ENCODE measurements at regions not wholly inside any gene's neighbourhood (a gene's known extent, or its start where the extent isn't known, plus 50 kb on each side); places are given as distances from the start of the nearest gene placed in this dataset.

GRCh38 chr3:43218156-43218555 is 68.2 kb upstream of the SNRK start:
- H3K4me3 ChIP-seq (replicated peaks; ENCODE audit: insufficient read depth, low read length): no peak overlapping the region
- TF ChIP-seq SPI1 (IDR thresholded peaks at IDR 0.05; ENCODE audit: borderline replicate concordance, low read depth) (no peak), REST (IDR thresholded peaks at IDR 0.05; ENCODE audit: insufficient replicate concordance, low read depth) (no peak), POLR2AphosphoS5 (IDR thresholded peaks at IDR 0.05; ENCODE audit: low read depth) (no peak), GABPA (IDR thresholded peaks at IDR 0.05; ENCODE audit: low read depth) (no peak), CTCF (IDR thresholded peaks at IDR 0.05; ENCODE audit: insufficient read depth, low read length) (no peak)
- DNase-seq (ENCODE audit: low read depth in 1 of 2, low spot score in 1 of 2): no peak
- H3K27me3 ChIP-seq (ENCODE audit: insufficient read depth, poor library complexity, severe bottlenecking): no peaks in the 10 kb centered on the region
- H3K27ac ChIP-seq (replicated peaks): no peak overlapping the region

DNA sequence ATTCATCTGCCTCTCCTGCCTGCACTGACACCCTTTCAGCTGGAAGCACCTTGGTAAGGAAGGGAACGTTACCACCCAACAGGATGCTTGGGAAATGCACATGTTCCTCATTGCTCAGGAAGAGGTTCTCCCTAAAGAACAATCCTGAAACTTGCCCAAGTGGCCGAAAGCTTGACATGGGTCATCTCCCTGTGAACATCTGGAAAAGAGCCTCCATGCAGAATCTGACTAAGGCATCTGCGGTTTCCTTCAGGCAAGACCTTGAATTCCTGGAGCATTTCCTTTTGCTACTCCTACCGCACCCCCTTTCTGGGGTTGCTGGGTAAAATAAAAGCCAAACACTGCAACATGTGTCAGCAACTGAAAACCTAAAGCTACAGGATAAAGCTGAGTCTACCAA is 68.7 kb upstream of the SNRK start:
- TF ChIP-seq CTCF (IDR thresholded peaks at IDR 0.05; ENCODE audit: insufficient read depth, low read length) (no peak), SPI1 (IDR thresholded peaks at IDR 0.05; ENCODE audit: borderline replicate concordance, low read depth) (no peak)
- Histone ChIP-seq H3K4me3 (replicated peaks; ENCODE audit: insufficient read depth, low read length) (no peak overlapping the region), H3K27me3 (ENCODE audit: insufficient read depth, poor library complexity, severe bottlenecking) (no peaks in the 10 kb centered on the region), H3K27ac (replicated peaks) (no peak overlapping the region)
- DNase-seq (ENCODE audit: low read depth in 1 of 2, low spot score in 1 of 2): no peak

GRCh38 chr3:43217206-43217605 is 69.1 kb upstream of the SNRK start:
- DNase-seq (ENCODE audit: low read depth in 1 of 2, low spot score in 1 of 2): no peak
- TF ChIP-seq REST (IDR thresholded peaks at IDR 0.05; ENCODE audit: insufficient replicate concordance, low read depth) (no peak), CTCF (IDR thresholded peaks at IDR 0.05; ENCODE audit: insufficient read depth, low read length) (no peak), POLR2AphosphoS5 (IDR thresholded peaks at IDR 0.05; ENCODE audit: low read depth) (no peak), SPI1 (IDR thresholded peaks at IDR 0.05; ENCODE audit: borderline replicate concordance, low read depth) (no peak), GABPA (IDR thresholded peaks at IDR 0.05; ENCODE audit: low read depth) (no peak)
- H3K27ac ChIP-seq (replicated peaks): no peak overlapping the region
- no peaks in the 10 kb centered on the region for H3K27me3 ChIP-seq (ENCODE audit: insufficient read depth, poor library complexity, severe bottlenecking)
- no peak overlapping the region for H3K4me3 ChIP-seq (replicated peaks; ENCODE audit: insufficient read depth, low read length)

GRCh38 chr3:43215663-43216275 is 70.6 kb upstream of the SNRK start:
- TF ChIP-seq SPI1 (IDR thresholded peaks at IDR 0.05; ENCODE audit: borderline replicate concordance, low read depth) (no peak), POLR2AphosphoS5 (IDR thresholded peaks at IDR 0.05; ENCODE audit: low read depth) (no peak), REST (IDR thresholded peaks at IDR 0.05; ENCODE audit: insufficient replicate concordance, low read depth) (no peak), CTCF (IDR thresholded peaks at IDR 0.05; ENCODE audit: insufficient read depth, low read length) (no peak), GABPA (IDR thresholded peaks at IDR 0.05; ENCODE audit: low read depth) (no peak)
- H3K27ac ChIP-seq (replicated peaks): no peak overlapping the region
- H3K27me3 ChIP-seq (ENCODE audit: insufficient read depth, poor library complexity, severe bottlenecking): no peaks in the 10 kb centered on the region
- no peak for DNase-seq (ENCODE audit: low read depth in 1 of 2, low spot score in 1 of 2)
- H3K4me3 ChIP-seq (replicated peaks; ENCODE audit: insufficient read depth, low read length): no peak overlapping the region

All from HL-60 (cell line).